Endothelial cell (in vitro differentiated cells): ENCODE measurements at regions not wholly inside any gene's neighbourhood (a gene's known extent, or its start where the extent isn't known, plus 50 kb on each side); places are given as distances from the start of the nearest gene placed in this dataset.

Experiments
- DNase-seq: peaks from one replicate; pipeline ENCODE4 v3.0.0; 2021; ENCODE audit warnings: low spot score
- H3K27ac Mint-ChIP-seq: one replicate; pipeline ENCODE4 v1.8.0; 2021; ENCODE audit warnings: mixed read lengths, inconsistent platforms; ENCODE audit not compliant: unreplicated experiment
- H3K27me3 Mint-ChIP-seq: one replicate; pipeline ENCODE4 v1.8.0; 2021; ENCODE audit warnings: mild to moderate bottlenecking, moderate library complexity, mixed read lengths, inconsistent platforms; ENCODE audit not compliant: unreplicated experiment
- H3K36me3 Mint-ChIP-seq: one replicate; pipeline ENCODE4 v1.8.0; 2021; ENCODE audit warnings: mild to moderate bottlenecking, low read depth, mixed read lengths, inconsistent platforms; ENCODE audit not compliant: unreplicated experiment
- H3K4me1 Mint-ChIP-seq: one replicate; pipeline ENCODE4 v1.8.0; 2021; ENCODE audit warnings: mild to moderate bottlenecking, mixed read lengths, inconsistent platforms; ENCODE audit not compliant: unreplicated experiment
- H3K4me3 Mint-ChIP-seq: one replicate; pipeline ENCODE4 v1.8.0; 2021; ENCODE audit warnings: mild to moderate bottlenecking, mixed read lengths, inconsistent platforms; ENCODE audit not compliant: unreplicated experiment
- H3K9me3 Mint-ChIP-seq: one replicate; pipeline ENCODE4 v1.8.0; 2021; ENCODE audit warnings: mixed read lengths, inconsistent platforms; ENCODE audit not compliant: unreplicated experiment
- TF ChIP-seq, protein P1 (sequence below): fragments of 200-600 bp; sonication (generic); IDR thresholded peaks from one replicate; pipeline ENCODE4 v1.5.0; 2021; ENCODE audit warnings: antibody characterized with exemption; ENCODE audit not compliant: unreplicated experiment

DNA sequence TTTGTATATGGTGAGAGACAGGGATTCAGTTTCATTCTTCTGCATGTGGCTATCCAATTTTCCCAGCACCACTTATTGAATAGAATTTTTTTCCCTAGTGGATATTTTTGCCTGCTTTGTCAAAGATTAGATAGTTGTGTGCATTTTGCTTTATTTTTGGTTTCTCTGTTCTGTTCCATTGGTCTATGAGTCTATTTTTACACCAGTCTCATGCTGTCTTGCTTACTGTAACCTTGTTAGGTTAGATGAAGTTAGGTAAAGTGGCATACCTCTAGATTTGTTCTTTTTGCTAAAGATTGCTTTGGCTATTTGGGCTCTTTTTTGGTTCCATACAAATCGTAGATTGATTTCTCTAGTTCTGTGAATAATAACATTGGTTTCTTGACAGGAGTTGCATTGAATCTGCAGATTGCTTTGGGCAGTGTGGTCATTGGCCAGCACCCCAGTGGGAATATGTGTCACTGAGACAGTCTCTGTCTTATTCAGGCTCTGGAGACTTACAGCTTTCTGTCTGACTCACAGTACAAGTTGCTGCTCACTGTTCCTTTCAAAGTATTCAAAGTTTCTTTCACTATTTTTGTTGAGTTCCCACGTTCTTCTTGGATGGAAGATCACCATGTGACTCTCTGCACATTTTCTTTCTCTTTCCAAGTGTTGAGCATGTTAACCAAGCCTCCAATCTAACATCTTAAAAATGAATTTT is 709.1 kb downstream of the CDH11 start:
- Mint-ChIP-seq H3K27ac (no peak overlapping the region), H3K27me3 (peaks cover 3% of the 10 kb centered on the region), H3K9me3 (no peaks in the 10 kb centered on the region), H3K4me3 (no peak overlapping the region), H3K36me3 (no peaks in the 10 kb centered on the region), H3K4me1 (no peaks in the 10 kb centered on the region)
- TF ChIP-seq, protein P1, sequence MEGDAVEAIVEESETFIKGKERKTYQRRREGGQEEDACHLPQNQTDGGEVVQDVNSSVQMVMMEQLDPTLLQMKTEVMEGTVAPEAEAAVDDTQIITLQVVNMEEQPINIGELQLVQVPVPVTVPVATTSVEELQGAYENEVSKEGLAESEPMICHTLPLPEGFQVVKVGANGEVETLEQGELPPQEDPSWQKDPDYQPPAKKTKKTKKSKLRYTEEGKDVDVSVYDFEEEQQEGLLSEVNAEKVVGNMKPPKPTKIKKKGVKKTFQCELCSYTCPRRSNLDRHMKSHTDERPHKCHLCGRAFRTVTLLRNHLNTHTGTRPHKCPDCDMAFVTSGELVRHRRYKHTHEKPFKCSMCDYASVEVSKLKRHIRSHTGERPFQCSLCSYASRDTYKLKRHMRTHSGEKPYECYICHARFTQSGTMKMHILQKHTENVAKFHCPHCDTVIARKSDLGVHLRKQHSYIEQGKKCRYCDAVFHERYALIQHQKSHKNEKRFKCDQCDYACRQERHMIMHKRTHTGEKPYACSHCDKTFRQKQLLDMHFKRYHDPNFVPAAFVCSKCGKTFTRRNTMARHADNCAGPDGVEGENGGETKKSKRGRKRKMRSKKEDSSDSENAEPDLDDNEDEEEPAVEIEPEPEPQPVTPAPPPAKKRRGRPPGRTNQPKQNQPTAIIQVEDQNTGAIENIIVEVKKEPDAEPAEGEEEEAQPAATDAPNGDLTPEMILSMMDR = no peak
- no peak for DNase-seq

DNA sequence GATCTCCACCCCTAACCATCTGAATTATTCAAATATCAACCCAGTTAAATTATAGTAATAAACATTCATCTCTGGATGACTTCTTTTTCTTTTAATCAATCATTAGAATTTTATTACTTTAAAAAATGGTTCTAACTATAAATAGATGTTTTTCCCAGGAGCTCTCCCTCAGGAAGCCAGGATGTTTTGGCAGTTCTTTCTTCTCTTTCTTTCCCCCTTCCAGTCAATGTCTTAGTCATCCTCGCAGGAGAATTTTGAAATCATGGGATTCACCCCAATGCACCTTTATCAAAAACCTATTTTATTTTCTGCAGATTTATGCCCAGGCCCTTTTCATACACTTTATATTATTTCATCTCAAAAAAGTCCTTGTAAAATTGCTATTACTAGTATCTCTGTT is 711.6 kb downstream of the CDH11 start:
- no peak overlapping the region for H3K4me3 Mint-ChIP-seq
- H3K9me3 Mint-ChIP-seq = no peaks in the 10 kb centered on the region
- no peak overlapping the region for H3K27ac Mint-ChIP-seq
- no peaks in the 10 kb centered on the region for H3K4me1 Mint-ChIP-seq
- no peak for DNase-seq
- no peaks in the 10 kb centered on the region for H3K36me3 Mint-ChIP-seq
- peaks cover 3% of the 10 kb centered on the region for H3K27me3 Mint-ChIP-seq
- TF ChIP-seq, protein P1 = no peak

DNA sequence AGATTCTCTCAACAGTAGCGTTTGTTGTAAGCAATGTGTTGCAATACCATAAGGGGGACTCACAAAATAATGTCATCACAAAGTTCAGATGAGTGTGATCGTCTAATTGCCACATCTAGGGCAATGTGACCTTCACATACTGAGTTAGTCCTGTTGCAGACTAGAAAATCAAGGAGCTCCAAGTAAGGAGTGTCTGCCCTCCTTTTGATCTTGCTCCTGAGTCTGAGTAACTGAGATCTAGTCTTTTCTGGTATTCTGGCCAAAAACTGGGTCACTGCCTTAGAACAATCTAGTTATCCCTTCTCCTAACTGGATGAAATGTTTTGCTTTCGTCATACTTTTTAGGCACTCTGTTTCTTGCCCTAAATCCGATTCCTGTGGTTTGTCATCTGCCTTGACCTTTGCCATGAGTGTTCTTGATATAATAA is 712.1 kb downstream of the CDH11 start:
- no peaks in the 10 kb centered on the region for H3K36me3 Mint-ChIP-seq
- no peak overlapping the region for H3K4me3 Mint-ChIP-seq
- TF ChIP-seq, protein P1 = no peak
- no peaks in the 10 kb centered on the region for H3K4me1 Mint-ChIP-seq
- H3K27ac Mint-ChIP-seq = no peak overlapping the region
- no peak for DNase-seq
- H3K9me3 Mint-ChIP-seq = no peaks in the 10 kb centered on the region
- H3K27me3 Mint-ChIP-seq = no peaks in the 10 kb centered on the region

DNA sequence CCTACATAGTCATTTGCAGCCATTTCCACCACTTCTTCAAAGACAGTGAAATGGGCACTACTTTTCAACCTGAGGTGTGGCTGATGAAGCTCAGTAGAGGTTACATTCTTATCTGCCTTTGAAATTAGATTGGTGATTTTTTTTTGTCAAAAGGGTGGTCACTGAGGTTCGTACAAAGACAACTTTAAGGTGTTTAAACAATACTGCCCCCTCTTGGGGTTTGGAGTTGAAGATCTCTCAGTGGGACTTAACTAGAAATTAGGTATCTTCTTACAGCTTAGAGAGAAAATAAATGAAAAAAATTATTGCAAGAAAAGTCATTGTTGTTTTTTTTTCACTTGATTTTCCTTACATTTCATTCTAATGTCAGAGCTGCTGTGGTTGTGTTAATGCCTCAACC is 713.2 kb downstream of the CDH11 start:
- no peaks in the 10 kb centered on the region for H3K9me3 Mint-ChIP-seq
- TF ChIP-seq, protein P1 = no peak
- no peak for DNase-seq

GRCh38 chr16:64406770-64407181 is 715.1 kb downstream of the CDH11 start:
- Mint-ChIP-seq H3K9me3 (no peaks in the 10 kb centered on the region), H3K36me3 (no peaks in the 10 kb centered on the region), H3K4me1 (no peaks in the 10 kb centered on the region), H3K27ac (no peak overlapping the region), H3K27me3 (no peaks in the 10 kb centered on the region), H3K4me3 (no peak overlapping the region)
- DNase-seq = no peak
- TF ChIP-seq, protein P1 = no peak

More for the DNA sequence above, 713.2 kb downstream of the CDH11 start:
- no peaks in the 10 kb centered on the region for H3K36me3 Mint-ChIP-seq
- H3K4me3 Mint-ChIP-seq = no peak overlapping the region
- no peaks in the 10 kb centered on the region for H3K27me3 Mint-ChIP-seq
- no peak overlapping the region for H3K27ac Mint-ChIP-seq
- H3K4me1 Mint-ChIP-seq = no peaks in the 10 kb centered on the region
